Aorta (tissue), 5 donors: ENCODE measurements at regions not wholly inside any gene's neighbourhood (a gene's known extent, or its start where the extent isn't known, plus 50 kb on each side); places are given as distances from the start of the nearest gene placed in this dataset.
A peak's percentile ranks its signal among the peaks of the same experiment; 100 is the strongest.
"Not testable (repeated sequence)": the region's sequence is repeated elsewhere in the genome, so short reads cannot be mapped to it uniquely, and the experiment has no call there.

Experiments
- ATAC-seq: fragments of 200-7000 bp; cut with Tn5 transposase; one replicate; pipeline ENCODE4 v1.9.1; 2022; ENCODE audit warnings: moderate library complexity; ENCODE audit not compliant: low FRiP score
- DNase-seq, 2 donors: peaks; one replicate each; pipeline ENCODE4 v3.0.0-alpha.2; 2020
- H3K27ac ChIP-seq, 2 donors: one replicate each; pipeline ENCODE4 v1.5.1; 2013; ENCODE audit warnings: low read length in 2 of 2, mild to moderate bottlenecking in 2 of 2, moderate library complexity in 2 of 2, control low read depth in 1 of 2, inconsistent platforms in 1 of 2, low read depth in 1 of 2
- H3K27me3 ChIP-seq, 2 donors: one replicate each; pipeline ENCODE4 v1.6.1; 2013; ENCODE audit warnings: control low read depth in 1 of 2, low read length in 1 of 2, mild to moderate bottlenecking in 1 of 2, moderate library complexity in 1 of 2; ENCODE audit not compliant: insufficient read depth in 2 of 2, control insufficient read depth in 1 of 2
- H3K36me3 ChIP-seq, 2 donors: one replicate each; pipeline ENCODE4 v1.6.1; 2013; ENCODE audit warnings: control low read depth in 1 of 2, low read length in 1 of 2, mild to moderate bottlenecking in 1 of 2; ENCODE audit not compliant: insufficient read depth in 2 of 2, control insufficient read depth in 1 of 2
- H3K4me1 ChIP-seq, 2 donors: one replicate each; pipeline ENCODE4 v1.6.1; 2013; ENCODE audit warnings: low read length in 2 of 2, control low read depth in 1 of 2, mild to moderate bottlenecking in 1 of 2, moderate library complexity in 1 of 2; ENCODE audit not compliant: insufficient read depth in 2 of 2, control insufficient read depth in 1 of 2
- H3K4me3 ChIP-seq, 2 donors: one replicate each; pipeline ENCODE4 v1.5.1; 2013; ENCODE audit warnings: low read length in 2 of 2, control low read depth in 1 of 2, mild to moderate bottlenecking in 1 of 2
- H3K9me3 ChIP-seq: one replicate; pipeline ENCODE4 v1.6.1; 2013; ENCODE audit warnings: mild to moderate bottlenecking, low read length; ENCODE audit not compliant: control insufficient read depth
- WGBS, 2 donors: extraction: QIAGEN DNeasy Blood & Tissue Kit; methylation state at CpG; one replicate each; pipeline ENCODE4 v1.1.7; 2013; 5-methylcytosine and 5-hydroxymethylcytosine counted together
- intact Hi-C, 2 donors: fragments of 100-400 bp; cut with DNase I; formaldehyde crosslinking; loops; one replicate each; pipeline versions ENCODE4 v1.14.2 to v1.15.0; 2022
- donor health status: healthy with polysubstance abuse.
- donor health status: Bipolar disorder and iron deficiency.
- donor health status: DM: no; HTN: no; CAD: no.
- donor health status: DM: no; HTN: no; CAD: no.
- donor health status: DM: yes; HTN: yes; CAD: no.

GRCh38 chr5:67575087-67575486, 378.5 kb upstream of the CD180 start:
- 92 to 94% methylated on average over 1 of the region's 1 CpG for WGBS, 2 donors
- ATAC-seq (no peak), DNase-seq (no peak)
- H3K27ac ChIP-seq = no peak overlapping the region
- no peaks in the 10 kb centered on the region for H3K27me3 ChIP-seq
- intact Hi-C loops = no loop called here
- H3K9me3 ChIP-seq = peaks cover 3% of the 10 kb centered on the region
- no peaks in the 10 kb centered on the region for H3K4me1 ChIP-seq
- no peak overlapping the region for H3K4me3 ChIP-seq
- H3K36me3 ChIP-seq = no peaks in the 10 kb centered on the region

- Histone ChIP-seq H3K4me1 (no peaks in the 10 kb centered on the region), H3K36me3 (no peaks in the 10 kb centered on the region), H3K4me3 (no peak overlapping the region), H3K9me3 (no peaks in the 10 kb centered on the region), H3K27ac (no peak overlapping the region), H3K27me3 (no peaks in the 10 kb centered on the region)
- WGBS, 2 donors = 93 to 97% methylated on average over 1 of the region's 1 CpG
- intact Hi-C loops = no loop called here
- no peak for DNase-seq
- peak; percentile 36 for ATAC-seq
These were observed 364.7 kb upstream of the CD180 start for GRCh38 chr5:67561151-67561932.

DNA sequence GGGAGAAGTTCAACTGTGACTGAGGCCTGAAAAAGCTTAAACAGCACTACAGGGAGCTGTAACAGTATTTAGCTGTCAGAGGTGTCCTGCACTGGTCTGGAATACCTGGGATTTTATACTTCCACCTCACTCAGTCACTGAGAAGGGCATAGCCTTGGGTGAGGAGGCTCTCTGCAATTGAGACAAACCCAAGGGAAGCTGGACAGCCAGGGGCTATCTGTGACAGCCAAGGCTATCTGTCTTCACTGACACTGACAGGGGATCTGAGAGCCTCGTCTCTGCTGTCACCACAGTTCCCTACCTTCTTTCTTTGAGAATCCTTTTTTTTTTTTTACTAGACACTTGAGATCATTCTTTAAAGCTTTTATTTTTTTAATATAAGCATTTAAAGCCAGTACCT, 356.2 kb upstream of the CD180 start:
- intact Hi-C loops = no loop called here
- 98 to 100% methylated on average over 1 of the region's 1 CpG for WGBS, 2 donors
- ATAC-seq = no peak

DNA sequence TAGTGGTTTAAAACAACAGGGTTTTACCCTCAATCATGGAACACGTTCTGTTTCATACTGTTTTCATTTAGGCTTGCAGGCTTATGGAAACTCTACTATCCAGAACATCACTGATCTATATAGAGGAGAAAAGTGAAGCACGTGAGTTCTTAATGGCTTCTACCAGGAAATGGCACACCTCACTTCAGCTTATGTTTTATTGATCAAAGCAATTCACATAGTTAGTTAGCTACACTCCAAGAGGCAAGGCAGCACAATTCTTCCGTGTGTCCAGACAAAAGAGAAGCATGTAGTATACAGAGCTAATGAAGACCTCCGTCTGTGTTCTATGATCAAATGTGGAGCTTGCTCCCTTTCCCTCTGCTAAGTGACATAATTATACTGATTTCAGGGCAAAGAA, 353.3 kb upstream of the CD180 start:
- Histone ChIP-seq H3K4me3 (no peak overlapping the region), H3K27me3 (no peaks in the 10 kb centered on the region), H3K27ac (no peak overlapping the region), H3K36me3 (no peaks in the 10 kb centered on the region), H3K4me1 (no peaks in the 10 kb centered on the region), H3K9me3 (no peaks in the 10 kb centered on the region)
- 96% methylated on average over 4 of the region's 4 CpGs for WGBS, 2 donors
- DNase-seq = no peak
- ATAC-seq = no peak
- intact Hi-C loops = no loop called here

More for the DNA sequence above, 356.2 kb upstream of the CD180 start:
- no peak overlapping the region for H3K4me3 ChIP-seq
- DNase-seq = no peak
- no peaks in the 10 kb centered on the region for H3K27me3 ChIP-seq
- no peaks in the 10 kb centered on the region for H3K9me3 ChIP-seq
- H3K36me3 ChIP-seq = no peaks in the 10 kb centered on the region
- no peaks in the 10 kb centered on the region for H3K4me1 ChIP-seq
- H3K27ac ChIP-seq = no peak overlapping the region

DNA sequence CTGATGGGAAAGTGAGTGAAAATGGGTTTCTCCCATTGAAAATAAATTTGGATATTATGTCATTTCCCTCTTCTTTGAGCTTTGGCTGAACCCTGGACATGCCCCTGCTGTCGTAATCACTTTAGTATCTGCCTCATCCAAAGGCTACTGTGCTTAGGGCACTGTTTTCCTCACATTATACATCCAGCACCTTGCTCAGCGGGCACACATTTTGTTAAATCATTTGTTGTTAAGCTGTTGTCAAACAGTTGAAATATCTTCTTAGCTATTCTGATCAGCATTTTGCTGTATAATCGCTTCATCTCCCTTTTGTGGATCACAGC, 352.7 kb upstream of the CD180 start:
- Histone ChIP-seq H3K27me3 (no peaks in the 10 kb centered on the region), H3K36me3 (no peaks in the 10 kb centered on the region), H3K9me3 (no peaks in the 10 kb centered on the region), H3K27ac (no peak overlapping the region), H3K4me3 (no peak overlapping the region), H3K4me1 (no peaks in the 10 kb centered on the region)
- WGBS, 2 donors = 83 to 96% methylated on average over 3 of the region's 3 CpGs
- intact Hi-C loops = no loop called here
- DNase-seq (no peak), ATAC-seq (no peak)

GRCh38 chr5:67548520-67549295, 352.1 kb upstream of the CD180 start:
- DNase-seq = no peak
- no peaks in the 10 kb centered on the region for H3K9me3 ChIP-seq
- H3K4me3 ChIP-seq = no peak overlapping the region
- WGBS, 2 donors = 90 to 91% methylated on average over 8 of the region's 8 CpGs
- intact Hi-C loops = no loop called here
- H3K36me3 ChIP-seq = no peaks in the 10 kb centered on the region
- no peak for ATAC-seq
- H3K27ac ChIP-seq = no peak overlapping the region
- H3K4me1 ChIP-seq = no peaks in the 10 kb centered on the region
- no peaks in the 10 kb centered on the region for H3K27me3 ChIP-seq

GRCh38 chr5:67547682-67548081, 351.1 kb upstream of the CD180 start:
- no peaks in the 10 kb centered on the region for H3K27me3 ChIP-seq
- WGBS, 2 donors = 97% methylated on average over 1 of the region's 1 CpG
- intact Hi-C loops = no loop called here
- H3K4me1 ChIP-seq = no peaks in the 10 kb centered on the region
- DNase-seq (no peak), ATAC-seq (no peak)
- no peak overlapping the region for H3K27ac ChIP-seq
- no peaks in the 10 kb centered on the region for H3K9me3 ChIP-seq
- H3K36me3 ChIP-seq = no peaks in the 10 kb centered on the region
- no peak overlapping the region for H3K4me3 ChIP-seq

GRCh38 chr5:67544942-67545341, 348.3 kb upstream of the CD180 start:
- H3K27ac ChIP-seq, H3K27me3 ChIP-seq, H3K36me3 ChIP-seq, H3K9me3 ChIP-seq, H3K4me1 ChIP-seq, H3K4me3 ChIP-seq, ATAC-seq, DNase-seq, intact Hi-C loops: not testable (repeated sequence)

DNA sequence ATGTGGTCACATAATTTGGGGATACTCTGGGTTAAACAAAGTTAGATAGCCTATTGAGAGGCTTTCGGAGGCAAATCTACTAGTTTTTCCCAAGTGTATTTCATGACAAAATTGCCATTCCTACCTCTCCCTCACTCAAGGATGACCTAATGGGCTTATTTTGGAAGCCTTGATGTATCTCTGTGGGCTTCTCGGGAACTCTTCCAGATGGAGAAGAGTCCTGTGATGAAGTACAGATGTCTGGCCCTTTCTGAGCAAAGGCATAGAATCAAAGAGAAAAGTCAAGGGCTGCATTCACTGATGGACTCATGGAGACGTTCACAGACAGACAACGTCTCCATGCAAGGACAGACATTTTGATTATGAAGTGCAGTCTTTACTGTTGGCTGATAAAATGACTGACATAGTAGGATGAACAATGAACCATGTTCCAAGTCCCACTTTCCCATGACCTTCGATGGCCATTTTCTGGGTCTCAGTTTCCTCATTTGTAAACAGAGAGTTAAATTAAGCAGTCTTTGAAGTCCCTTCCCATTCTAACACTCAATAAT, 347.2 kb upstream of the CD180 start:
- H3K36me3 ChIP-seq = no peaks in the 10 kb centered on the region
- no peaks in the 10 kb centered on the region for H3K4me1 ChIP-seq
- 81 to 85% methylated on average over 5 of the region's 5 CpGs for WGBS, 2 donors
- intact Hi-C loops = no loop called here
- H3K27me3 ChIP-seq = no peaks in the 10 kb centered on the region
- no peaks in the 10 kb centered on the region for H3K9me3 ChIP-seq
- H3K27ac ChIP-seq = no peak overlapping the region
- no peak overlapping the region for H3K4me3 ChIP-seq
- ATAC-seq = no peak
- DNase-seq = no peak
